Suprapubic skin (tissue), 4 donors: ENCODE measurements at regions not wholly inside any gene's neighbourhood (a gene's known extent, or its start where the extent isn't known, plus 50 kb on each side); places are given as distances from the start of the nearest gene placed in this dataset.
A peak's percentile ranks its signal among the peaks of the same experiment; 100 is the strongest.

ENCODE experiments used
- DNase-seq, 2 donors: peaks; one replicate each; pipeline ENCODE4 v3.0.0-alpha.2; 2019; ENCODE audit warnings: low spot score in 2 of 2
- H3K27ac ChIP-seq: fragments of 200-600 bp; sonication (generic); one replicate; pipeline ENCODE4 v1.5.1; 2019
- H3K27me3 ChIP-seq: fragments of 200-600 bp; sonication (generic); one replicate; pipeline ENCODE4 v1.5.1; 2019
- H3K36me3 ChIP-seq: fragments of 200-600 bp; sonication (generic); one replicate; pipeline ENCODE4 v1.5.1; 2019
- H3K4me1 ChIP-seq: fragments of 200-600 bp; sonication (generic); one replicate; pipeline ENCODE4 v1.5.1; 2019
- H3K4me3 ChIP-seq: fragments of 200-600 bp; sonication (generic); one replicate; pipeline ENCODE4 v1.5.1; 2019; ENCODE audit warnings: mild to moderate bottlenecking
- H3K9me3 ChIP-seq: fragments of 200-600 bp; sonication (generic); one replicate; pipeline ENCODE4 v1.5.1; 2019
- EP300 ChIP-seq: sonication (generic); formaldehyde crosslinking; IDR thresholded peaks from one replicate; pipeline ENCODE4 v1.6.1; 2017; ENCODE audit warnings: antibody characterized with exemption
- POLR2A ChIP-seq, 2 donors: fragments of 450-650 bp; IDR thresholded peaks; one replicate each; pipeline ENCODE4 v1.6.1; 2017; ENCODE audit warnings: antibody characterized with exemption in 2 of 2, mild to moderate bottlenecking in 2 of 2, moderate library complexity in 2 of 2
- POLR2AphosphoS5 ChIP-seq, 3 donors: sonication (generic); formaldehyde crosslinking; IDR thresholded peaks; one replicate each; pipeline ENCODE4 v1.6.1; 2017; ENCODE audit warnings: antibody characterized with exemption in 3 of 3
- WGBS: methylation state at CpG from one replicate; pipeline ENCODE4 v1.1.5; 2018; 5-methylcytosine and 5-hydroxymethylcytosine counted together
- TF ChIP-seq, protein P1 (sequence below), 2 donors: fragments of 200-600 bp in 1 of 2; fragments of 450-650 bp in 1 of 2; sonication (generic) in 1 of 2; IDR thresholded peaks; one replicate each; pipeline ENCODE4 v1.5.1; 2016 to 2019; ENCODE audit warnings: antibody characterized with exemption in 2 of 2, mild to moderate bottlenecking in 1 of 2, moderate library complexity in 1 of 2

DNA sequence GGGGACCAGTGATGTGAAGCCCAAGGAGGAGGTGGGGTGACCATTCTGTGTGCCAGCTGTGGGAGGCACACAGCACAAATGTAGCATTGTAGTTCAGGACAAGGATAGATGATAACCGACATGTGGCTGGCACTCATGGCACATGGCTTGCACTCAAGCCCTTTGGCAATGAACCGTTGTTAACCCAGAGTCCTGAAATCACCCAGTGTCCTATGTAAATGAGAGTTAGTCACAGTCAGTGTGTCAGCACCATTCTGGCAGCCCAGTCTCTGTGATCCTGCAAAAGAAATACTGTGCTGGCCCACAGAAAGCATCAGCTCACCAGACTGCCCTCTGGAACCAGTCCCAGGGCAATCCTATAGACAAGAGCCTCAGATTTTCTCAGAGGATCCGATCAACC lies 339.3 kb downstream of the MID1IP1 start:
- 65% methylated on average over 3 of the region's 3 CpGs for WGBS
- DNase-seq: no peak
- Histone ChIP-seq H3K27ac (no peak overlapping the region), H3K4me3 (no peak overlapping the region), H3K9me3 (no peaks in the 10 kb centered on the region), H3K4me1 (no peaks in the 10 kb centered on the region), H3K27me3 (no peaks in the 10 kb centered on the region), H3K36me3 (no peaks in the 10 kb centered on the region)
- TF ChIP-seq POLR2A (IDR thresholded peaks at IDR 0.05): no peak
- TF ChIP-seq POLR2AphosphoS5 (IDR thresholded peaks at IDR 0.05): no peak
- TF ChIP-seq EP300: no peak
- TF ChIP-seq, protein P1, sequence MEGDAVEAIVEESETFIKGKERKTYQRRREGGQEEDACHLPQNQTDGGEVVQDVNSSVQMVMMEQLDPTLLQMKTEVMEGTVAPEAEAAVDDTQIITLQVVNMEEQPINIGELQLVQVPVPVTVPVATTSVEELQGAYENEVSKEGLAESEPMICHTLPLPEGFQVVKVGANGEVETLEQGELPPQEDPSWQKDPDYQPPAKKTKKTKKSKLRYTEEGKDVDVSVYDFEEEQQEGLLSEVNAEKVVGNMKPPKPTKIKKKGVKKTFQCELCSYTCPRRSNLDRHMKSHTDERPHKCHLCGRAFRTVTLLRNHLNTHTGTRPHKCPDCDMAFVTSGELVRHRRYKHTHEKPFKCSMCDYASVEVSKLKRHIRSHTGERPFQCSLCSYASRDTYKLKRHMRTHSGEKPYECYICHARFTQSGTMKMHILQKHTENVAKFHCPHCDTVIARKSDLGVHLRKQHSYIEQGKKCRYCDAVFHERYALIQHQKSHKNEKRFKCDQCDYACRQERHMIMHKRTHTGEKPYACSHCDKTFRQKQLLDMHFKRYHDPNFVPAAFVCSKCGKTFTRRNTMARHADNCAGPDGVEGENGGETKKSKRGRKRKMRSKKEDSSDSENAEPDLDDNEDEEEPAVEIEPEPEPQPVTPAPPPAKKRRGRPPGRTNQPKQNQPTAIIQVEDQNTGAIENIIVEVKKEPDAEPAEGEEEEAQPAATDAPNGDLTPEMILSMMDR (IDR thresholded peaks at IDR 0.05): no peak

DNA sequence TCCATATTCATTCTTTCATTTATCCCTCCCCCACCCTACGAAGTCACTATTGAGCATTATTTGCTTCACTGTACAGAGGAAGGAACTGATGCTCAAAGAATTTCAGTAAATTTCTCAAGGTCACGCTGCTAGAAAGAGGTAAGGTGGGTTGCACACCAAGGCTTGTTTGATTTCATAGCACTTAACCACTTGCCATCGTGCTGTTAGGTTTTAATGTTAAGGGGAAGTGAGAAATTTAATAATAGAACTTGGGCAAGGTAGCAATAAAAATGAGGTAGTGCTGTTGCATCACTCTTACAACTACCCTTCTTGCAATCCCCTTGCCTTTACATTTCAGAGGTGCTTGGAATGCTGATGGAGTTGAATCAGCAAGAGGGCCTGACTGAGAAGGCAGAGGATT lies 343.1 kb downstream of the MID1IP1 start:
- no peaks in the 10 kb centered on the region for H3K27me3 ChIP-seq
- H3K27ac ChIP-seq: no peak overlapping the region
- H3K4me3 ChIP-seq: no peak overlapping the region
- H3K36me3 ChIP-seq: no peaks in the 10 kb centered on the region
- no peaks in the 10 kb centered on the region for H3K9me3 ChIP-seq
- TF ChIP-seq POLR2A (IDR thresholded peaks at IDR 0.05) (no peak), POLR2AphosphoS5 (IDR thresholded peaks at IDR 0.05) (no peak), EP300 (no peak)
- TF ChIP-seq, protein P1 (IDR thresholded peaks at IDR 0.05): no peak
- no peaks in the 10 kb centered on the region for H3K4me1 ChIP-seq
- no peak for DNase-seq
- WGBS: 67% methylated on average over 3 of the region's 3 CpGs

DNA sequence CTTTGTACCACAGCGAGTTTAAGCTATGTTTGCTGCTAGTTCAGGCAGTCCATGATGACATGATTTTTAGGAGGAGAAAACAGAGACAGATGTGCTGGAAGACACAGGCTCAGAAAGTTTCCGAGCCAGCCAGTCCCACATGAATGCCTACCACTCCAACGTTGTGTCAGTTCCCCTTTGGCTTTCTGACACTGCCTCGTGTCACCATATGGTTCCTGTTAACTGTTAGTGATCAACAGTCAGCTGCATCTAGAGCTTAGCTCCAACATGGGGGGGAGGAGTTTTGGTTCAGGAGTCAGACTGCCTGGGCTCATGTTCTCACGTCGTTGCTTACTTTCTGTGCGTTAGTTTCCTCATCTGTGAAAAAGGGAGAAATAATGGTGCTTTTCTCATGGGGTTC lies 343.7 kb downstream of the MID1IP1 start:
- Histone ChIP-seq H3K9me3 (no peaks in the 10 kb centered on the region), H3K4me3 (no peak overlapping the region), H3K27me3 (no peaks in the 10 kb centered on the region), H3K27ac (no peak overlapping the region), H3K36me3 (no peaks in the 10 kb centered on the region), H3K4me1 (no peaks in the 10 kb centered on the region)
- no peak for DNase-seq
- TF ChIP-seq POLR2AphosphoS5 (IDR thresholded peaks at IDR 0.05): no peak
- no peak for TF ChIP-seq EP300
- TF ChIP-seq, protein P1 (IDR thresholded peaks at IDR 0.05): no peak
- TF ChIP-seq POLR2A (IDR thresholded peaks at IDR 0.05): no peak
- WGBS: 38% methylated on average over 7 of the region's 7 CpGs

DNA sequence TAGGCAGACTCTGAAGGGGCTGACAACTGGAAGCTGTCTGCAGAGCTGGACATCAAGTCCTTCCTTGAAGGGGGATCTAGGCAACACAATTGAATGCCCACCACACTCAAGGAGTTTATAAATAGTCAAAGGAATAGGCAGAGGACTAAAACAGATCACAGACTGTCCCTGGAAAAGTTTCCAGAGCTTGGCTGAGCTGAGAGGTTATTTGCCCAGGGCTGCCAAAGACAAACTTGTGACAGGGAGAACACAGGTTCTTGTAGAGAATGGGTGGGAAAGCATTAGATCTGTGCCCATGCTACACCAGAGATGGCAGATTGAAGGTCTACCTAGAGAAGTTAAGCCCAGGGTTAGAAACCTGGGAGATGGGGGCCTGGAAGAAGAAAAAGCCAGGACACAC lies 344.6 kb downstream of the MID1IP1 start:
- DNase-seq: no peak
- Histone ChIP-seq H3K36me3 (no peaks in the 10 kb centered on the region), H3K4me1 (no peaks in the 10 kb centered on the region), H3K27ac (no peak overlapping the region), H3K4me3 (no peak overlapping the region), H3K9me3 (no peaks in the 10 kb centered on the region), H3K27me3 (no peaks in the 10 kb centered on the region)
- TF ChIP-seq POLR2AphosphoS5 (IDR thresholded peaks at IDR 0.05) (no peak), POLR2A (IDR thresholded peaks at IDR 0.05) (no peak), EP300 (no peak)
- TF ChIP-seq, protein P1 (IDR thresholded peaks at IDR 0.05): no peak

DNA sequence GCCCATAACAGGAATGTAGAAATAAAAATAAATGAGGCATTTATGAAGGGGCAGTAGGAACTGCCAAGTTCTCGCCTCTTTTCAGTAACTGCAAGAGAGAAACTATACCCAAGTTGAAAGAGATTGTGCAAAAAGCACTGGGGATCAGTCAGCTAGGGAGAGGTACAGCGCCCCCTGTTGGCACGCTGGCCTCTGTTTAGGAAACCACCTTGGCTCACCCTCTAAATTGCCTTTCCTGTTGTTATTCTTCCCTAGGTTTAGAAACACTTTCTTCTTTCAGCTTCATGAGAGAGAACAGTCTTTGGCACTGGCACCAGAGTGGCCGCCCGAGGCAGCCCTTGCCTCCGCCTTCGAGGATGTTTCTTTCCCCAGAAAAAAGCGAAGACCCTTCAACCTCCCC lies 348.5 kb downstream of the MID1IP1 start:
- WGBS: 16% methylated on average over 8 of the region's 8 CpGs
- TF ChIP-seq, protein P1 (IDR thresholded peaks at IDR 0.05): peak; percentile 54 to 68
- TF ChIP-seq EP300: no peak
- Histone ChIP-seq H3K9me3 (no peaks in the 10 kb centered on the region), H3K4me1 (no peaks in the 10 kb centered on the region), H3K36me3 (no peaks in the 10 kb centered on the region), H3K27me3 (no peaks in the 10 kb centered on the region), H3K4me3 (no peak overlapping the region), H3K27ac (no peak overlapping the region)
- peak; percentile 72 to 84 for DNase-seq
